ENCODE measurements at regions not wholly inside any gene's neighbourhood (a gene's known extent, or its start where the extent isn't known, plus 50 kb on each side); places are given as distances from the start of the nearest gene placed in this dataset.

GRCh38 chr12:127176804-127177203 is 1090.2 kb upstream of the TMEM132C start:
- no peaks in the 10 kb centered on the region for H3K27me3 ChIP-seq (replicated peaks; ENCODE audit: control insufficient read depth, insufficient read depth, low read length)
- H3K4me3 ChIP-seq (replicated peaks; ENCODE audit: low read depth, low read length) = no peak overlapping the region
- H3K36me3 ChIP-seq (ENCODE audit: control insufficient read depth, insufficient read depth, low read length) = no peaks in the 10 kb centered on the region
- DNase-seq (ENCODE audit: extremely low read depth, insufficient read length) = no peak
- TF ChIP-seq CTCF (IDR thresholded peaks at IDR 0.05; ENCODE audit: insufficient read depth, low read length, poor library complexity, severe bottlenecking) = no peak

- TF ChIP-seq CTCF (IDR thresholded peaks at IDR 0.05; ENCODE audit: insufficient read depth, low read length, poor library complexity, severe bottlenecking) = no peak
- DNase-seq (ENCODE audit: extremely low read depth, insufficient read length) = no peak
- Histone ChIP-seq H3K4me3 (replicated peaks; ENCODE audit: low read depth, low read length) (no peak overlapping the region), H3K27me3 (replicated peaks; ENCODE audit: control insufficient read depth, insufficient read depth, low read length) (no peaks in the 10 kb centered on the region), H3K36me3 (ENCODE audit: control insufficient read depth, insufficient read depth, low read length) (no peaks in the 10 kb centered on the region)
These were observed 1088.9 kb upstream of the TMEM132C start for GRCh38 chr12:127178052-127178451.

- no peak for TF ChIP-seq CTCF (IDR thresholded peaks at IDR 0.05; ENCODE audit: insufficient read depth, low read length, poor library complexity, severe bottlenecking)
- no peaks in the 10 kb centered on the region for H3K27me3 ChIP-seq (replicated peaks; ENCODE audit: control insufficient read depth, insufficient read depth, low read length)
- no peaks in the 10 kb centered on the region for H3K36me3 ChIP-seq (ENCODE audit: control insufficient read depth, insufficient read depth, low read length)
- H3K4me3 ChIP-seq (replicated peaks; ENCODE audit: low read depth, low read length) = no peak overlapping the region
- no peak for DNase-seq (ENCODE audit: extremely low read depth, insufficient read length)
These were observed 1088.5 kb upstream of the TMEM132C start for GRCh38 chr12:127178463-127178862.

GRCh38 chr12:127179176-127179575 is 1087.8 kb upstream of the TMEM132C start:
- no peak for DNase-seq (ENCODE audit: extremely low read depth, insufficient read length)
- H3K4me3 ChIP-seq (replicated peaks; ENCODE audit: low read depth, low read length) = no peak overlapping the region
- H3K27me3 ChIP-seq (replicated peaks; ENCODE audit: control insufficient read depth, insufficient read depth, low read length) = no peaks in the 10 kb centered on the region
- no peak for TF ChIP-seq CTCF (IDR thresholded peaks at IDR 0.05; ENCODE audit: insufficient read depth, low read length, poor library complexity, severe bottlenecking)
- no peaks in the 10 kb centered on the region for H3K36me3 ChIP-seq (ENCODE audit: control insufficient read depth, insufficient read depth, low read length)

- no peak for TF ChIP-seq CTCF (IDR thresholded peaks at IDR 0.05; ENCODE audit: insufficient read depth, low read length, poor library complexity, severe bottlenecking)
- no peaks in the 10 kb centered on the region for H3K36me3 ChIP-seq (ENCODE audit: control insufficient read depth, insufficient read depth, low read length)
- DNase-seq (ENCODE audit: extremely low read depth, insufficient read length) = no peak
- H3K4me3 ChIP-seq (replicated peaks; ENCODE audit: low read depth, low read length) = no peak overlapping the region
- H3K27me3 ChIP-seq (replicated peaks; ENCODE audit: control insufficient read depth, insufficient read depth, low read length) = no peaks in the 10 kb centered on the region
These were observed 1085.0 kb upstream of the TMEM132C start for GRCh38 chr12:127182018-127182417.

GRCh38 chr12:127189992-127190391 is 1077.0 kb upstream of the TMEM132C start:
- no peak for DNase-seq (ENCODE audit: extremely low read depth, insufficient read length)
- H3K4me3 ChIP-seq (replicated peaks; ENCODE audit: low read depth, low read length) = no peak overlapping the region
- no peak for TF ChIP-seq CTCF (IDR thresholded peaks at IDR 0.05; ENCODE audit: insufficient read depth, low read length, poor library complexity, severe bottlenecking)
- H3K27me3 ChIP-seq (replicated peaks; ENCODE audit: control insufficient read depth, insufficient read depth, low read length) = no peaks in the 10 kb centered on the region
- no peaks in the 10 kb centered on the region for H3K36me3 ChIP-seq (ENCODE audit: control insufficient read depth, insufficient read depth, low read length)

Data from GM06990 (cell line).